ENCODE measurements at regions not wholly inside any gene's neighbourhood (a gene's known extent, or its start where the extent isn't known, plus 50 kb on each side); places are given as distances from the start of the nearest gene placed in this dataset.
A peak's percentile ranks its signal among the peaks of the same experiment; 100 is the strongest.

GRCh38 chr4:19254486-19254885, 997.2 kb upstream of the SLIT2 start:
- POLR2A ChIA-PET (ENCODE audit: low non-redundant PET): no interaction called here
- no TSS peak for BruUV-seq (replicated peaks)
- no peak overlapping the region for H3K27ac ChIP-seq (ENCODE audit: low read depth, low read length, poor library complexity, severe bottlenecking)
- no peaks in the 10 kb centered on the region for H3K27me3 ChIP-seq (replicated peaks; ENCODE audit: insufficient read depth, low read depth, low read length, poor library complexity)
- H3K4me3 ChIP-seq (ENCODE audit: low read depth, low read length, poor library complexity, severe bottlenecking): no peak overlapping the region
- H3K9me3 ChIP-seq (ENCODE audit: low read depth, low read length, poor library complexity, severe bottlenecking): no peaks in the 10 kb centered on the region
- TF ChIP-seq CTCF (conservative IDR thresholded peaks at IDR 0.05; ENCODE audit: low read depth, low read length) (no peak), EZH2 (IDR thresholded peaks at IDR 0.05; ENCODE audit: borderline replicate concordance, low read depth, low read length, poor library complexity, severe bottlenecking) (no peak)
- CTCF ChIA-PET: no interaction called here
- DNase-seq (ENCODE audit: low spot score): peak; percentile 15
- H3K36me3 ChIP-seq (ENCODE audit: insufficient read depth, low read length, poor library complexity, severe bottlenecking): no peaks in the 10 kb centered on the region
- no peaks in the 10 kb centered on the region for H3K4me1 ChIP-seq (ENCODE audit: insufficient read depth, low read length, poor library complexity, severe bottlenecking)
- intact Hi-C loops (cut with micrococcal nuclease; ENCODE audit: unreplicated experiment): no loop called here

GRCh38 chr4:19248023-19248422, 1003.7 kb upstream of the SLIT2 start:
- CTCF ChIA-PET: no interaction called here
- no peaks in the 10 kb centered on the region for H3K9me3 ChIP-seq (ENCODE audit: low read depth, low read length, poor library complexity, severe bottlenecking)
- POLR2A ChIA-PET (ENCODE audit: low non-redundant PET): no interaction called here
- H3K36me3 ChIP-seq (ENCODE audit: insufficient read depth, low read length, poor library complexity, severe bottlenecking): no peaks in the 10 kb centered on the region
- TF ChIP-seq EZH2 (IDR thresholded peaks at IDR 0.05; ENCODE audit: borderline replicate concordance, low read depth, low read length, poor library complexity, severe bottlenecking) (no peak), CTCF (conservative IDR thresholded peaks at IDR 0.05; ENCODE audit: low read depth, low read length) (no peak)
- H3K4me1 ChIP-seq (ENCODE audit: insufficient read depth, low read length, poor library complexity, severe bottlenecking): no peaks in the 10 kb centered on the region
- no peak for DNase-seq (ENCODE audit: low spot score)
- H3K4me3 ChIP-seq (ENCODE audit: low read depth, low read length, poor library complexity, severe bottlenecking): no peak overlapping the region
- intact Hi-C loops (cut with micrococcal nuclease; ENCODE audit: unreplicated experiment): no loop called here
- no peaks in the 10 kb centered on the region for H3K27me3 ChIP-seq (replicated peaks; ENCODE audit: insufficient read depth, low read depth, low read length, poor library complexity)
- no peak overlapping the region for H3K27ac ChIP-seq (ENCODE audit: low read depth, low read length, poor library complexity, severe bottlenecking)
- BruUV-seq (replicated peaks): no TSS peak

GRCh38 chr4:19241895-19242294, 1009.8 kb upstream of the SLIT2 start:
- Histone ChIP-seq H3K9me3 (ENCODE audit: low read depth, low read length, poor library complexity, severe bottlenecking) (no peaks in the 10 kb centered on the region), H3K27me3 (replicated peaks; ENCODE audit: insufficient read depth, low read depth, low read length, poor library complexity) (no peaks in the 10 kb centered on the region), H3K27ac (ENCODE audit: low read depth, low read length, poor library complexity, severe bottlenecking) (no peak overlapping the region), H3K4me3 (ENCODE audit: low read depth, low read length, poor library complexity, severe bottlenecking) (no peak overlapping the region), H3K4me1 (ENCODE audit: insufficient read depth, low read length, poor library complexity, severe bottlenecking) (no peaks in the 10 kb centered on the region), H3K36me3 (ENCODE audit: insufficient read depth, low read length, poor library complexity, severe bottlenecking) (no peaks in the 10 kb centered on the region)
- no peak for TF ChIP-seq EZH2 (IDR thresholded peaks at IDR 0.05; ENCODE audit: borderline replicate concordance, low read depth, low read length, poor library complexity, severe bottlenecking)
- intact Hi-C loops (cut with micrococcal nuclease; ENCODE audit: unreplicated experiment): no loop called here
- CTCF ChIA-PET: no interaction called here
- DNase-seq (ENCODE audit: low spot score): no peak
- no TSS peak for BruUV-seq (replicated peaks)
- POLR2A ChIA-PET (ENCODE audit: low non-redundant PET): no interaction called here

GRCh38 chr4:19239565-19239964, 1012.1 kb upstream of the SLIT2 start:
- Histone ChIP-seq H3K36me3 (ENCODE audit: insufficient read depth, low read length, poor library complexity, severe bottlenecking) (no peaks in the 10 kb centered on the region), H3K4me3 (ENCODE audit: low read depth, low read length, poor library complexity, severe bottlenecking) (no peak overlapping the region), H3K4me1 (ENCODE audit: insufficient read depth, low read length, poor library complexity, severe bottlenecking) (no peaks in the 10 kb centered on the region), H3K27ac (ENCODE audit: low read depth, low read length, poor library complexity, severe bottlenecking) (no peak overlapping the region), H3K9me3 (ENCODE audit: low read depth, low read length, poor library complexity, severe bottlenecking) (no peaks in the 10 kb centered on the region), H3K27me3 (replicated peaks; ENCODE audit: insufficient read depth, low read depth, low read length, poor library complexity) (no peaks in the 10 kb centered on the region)
- BruUV-seq (replicated peaks): no TSS peak
- CTCF ChIA-PET: no interaction called here
- intact Hi-C loops (cut with micrococcal nuclease; ENCODE audit: unreplicated experiment): no loop called here
- peak; percentile 16 for DNase-seq (ENCODE audit: low spot score)
- TF ChIP-seq EZH2 (IDR thresholded peaks at IDR 0.05; ENCODE audit: borderline replicate concordance, low read depth, low read length, poor library complexity, severe bottlenecking): no peak
- TF ChIP-seq CTCF (conservative IDR thresholded peaks at IDR 0.05; ENCODE audit: low read depth, low read length): no peak
- POLR2A ChIA-PET (ENCODE audit: low non-redundant PET): no interaction called here
